ENCODE measurements at regions not wholly inside any gene's neighbourhood (a gene's known extent, or its start where the extent isn't known, plus 50 kb on each side); places are given as distances from the start of the nearest gene placed in this dataset.
"Not testable (repeated sequence)": the region's sequence is repeated elsewhere in the genome, so short reads cannot be mapped to it uniquely, and the experiment has no call there.

- DNase-seq, result no peak
These were observed 107.0 kb upstream of the TMEM132E start for GRCh38 chr17:34472363-34472762.

GRCh38 chr17:34471278-34471677 is 108.1 kb upstream of the TMEM132E start:
- DNase-seq, result not testable (repeated sequence)

- no peak for DNase-seq
These were observed 102.8 kb upstream of the CCL1 start for GRCh38 chr17:34465789-34466188.

- no peak for DNase-seq
These were observed 101.8 kb upstream of the CCL1 start for GRCh38 chr17:34464812-34465211.

DNA sequence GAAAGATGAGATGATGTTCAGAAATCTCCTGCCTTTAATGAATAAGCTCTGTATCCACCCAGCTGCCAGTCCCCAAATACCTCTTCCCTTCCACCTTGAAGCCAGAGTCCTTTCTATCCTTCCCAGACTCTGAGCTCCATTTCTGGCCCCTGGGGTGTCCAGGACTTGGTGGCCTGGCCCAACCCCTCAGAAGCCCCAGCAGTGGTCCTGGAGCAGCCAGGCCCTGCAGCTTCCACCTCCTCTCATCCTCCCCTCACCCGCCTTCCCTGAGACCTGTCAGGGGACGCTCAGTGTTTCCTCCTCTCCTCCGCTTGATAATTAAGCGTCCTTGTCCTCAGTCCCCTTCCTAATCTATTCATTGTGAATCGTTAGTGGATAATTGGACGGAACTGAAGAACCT is 95.2 kb upstream of the CCL1 start:
- no peak for DNase-seq

- no peak for DNase-seq
These were observed 93.1 kb upstream of the CCL1 start for GRCh38 chr17:34456121-34456520.

GRCh38 chr17:34452769-34453168 is 89.7 kb upstream of the CCL1 start:
- no peak for DNase-seq

GRCh38 chr17:34451313-34451712 is 88.3 kb upstream of the CCL1 start:
- no peak for DNase-seq

- DNase-seq, result no peak
These were observed 84.4 kb upstream of the CCL1 start for GRCh38 chr17:34447406-34447805.

GRCh38 chr17:34445101-34445500 is 82.1 kb upstream of the CCL1 start:
- DNase-seq, result no peak

GRCh38 chr17:34443619-34444469 is 80.8 kb upstream of the CCL1 start:
- DNase-seq, result no peak

GRCh38 chr17:34442387-34443111 is 79.5 kb upstream of the CCL1 start:
- DNase-seq, result no peak

DNA sequence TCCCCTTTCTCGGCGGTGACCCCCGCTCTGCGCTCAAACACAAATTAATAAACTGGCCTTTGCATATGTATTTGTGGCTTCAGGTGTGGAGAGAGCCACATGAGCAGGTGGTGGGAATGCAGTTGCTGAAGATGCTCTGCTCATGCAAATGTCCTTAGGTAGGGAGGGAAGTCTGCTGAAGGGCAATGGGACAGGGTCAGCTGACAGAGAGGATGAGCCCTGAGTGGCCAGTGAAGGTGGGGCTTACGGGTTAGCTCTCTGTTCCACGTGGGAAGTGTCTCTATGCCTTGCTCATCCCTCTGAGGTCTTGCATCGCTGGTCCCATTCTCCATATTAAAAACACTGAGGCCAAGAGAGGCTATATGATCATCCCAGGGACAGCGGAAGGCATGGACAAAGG is 74.2 kb upstream of the CCL1 start:
- no peak for DNase-seq

DNA sequence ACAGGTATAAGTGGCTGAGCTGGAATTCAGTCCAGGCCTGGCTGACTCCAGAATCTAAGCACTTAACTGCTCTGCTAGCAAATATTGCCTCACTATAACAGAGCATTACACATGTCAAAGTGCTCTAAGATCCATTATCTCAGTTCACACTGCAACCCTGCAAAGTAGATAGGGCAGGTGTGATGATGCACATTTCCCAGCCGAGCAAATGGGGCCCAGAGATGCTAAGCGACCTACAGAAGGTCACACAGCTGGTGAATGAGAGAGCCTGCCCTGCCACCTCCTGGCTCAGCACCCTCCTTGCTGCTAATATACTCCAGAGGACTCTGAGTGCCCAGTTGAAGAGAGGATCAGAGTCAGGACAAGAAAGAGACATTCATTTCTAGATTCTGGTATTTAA is 73.6 kb upstream of the CCL1 start:
- no peak for DNase-seq

GRCh38 chr17:34435182-34435928 is 72.3 kb upstream of the CCL1 start:
- no peak for DNase-seq

- DNase-seq, result no peak
These were observed 71.0 kb upstream of the CCL1 start for GRCh38 chr17:34434052-34434451.

GRCh38 chr17:34424814-34425491 is 61.9 kb upstream of the CCL1 start:
- DNase-seq, result no peak

DNA sequence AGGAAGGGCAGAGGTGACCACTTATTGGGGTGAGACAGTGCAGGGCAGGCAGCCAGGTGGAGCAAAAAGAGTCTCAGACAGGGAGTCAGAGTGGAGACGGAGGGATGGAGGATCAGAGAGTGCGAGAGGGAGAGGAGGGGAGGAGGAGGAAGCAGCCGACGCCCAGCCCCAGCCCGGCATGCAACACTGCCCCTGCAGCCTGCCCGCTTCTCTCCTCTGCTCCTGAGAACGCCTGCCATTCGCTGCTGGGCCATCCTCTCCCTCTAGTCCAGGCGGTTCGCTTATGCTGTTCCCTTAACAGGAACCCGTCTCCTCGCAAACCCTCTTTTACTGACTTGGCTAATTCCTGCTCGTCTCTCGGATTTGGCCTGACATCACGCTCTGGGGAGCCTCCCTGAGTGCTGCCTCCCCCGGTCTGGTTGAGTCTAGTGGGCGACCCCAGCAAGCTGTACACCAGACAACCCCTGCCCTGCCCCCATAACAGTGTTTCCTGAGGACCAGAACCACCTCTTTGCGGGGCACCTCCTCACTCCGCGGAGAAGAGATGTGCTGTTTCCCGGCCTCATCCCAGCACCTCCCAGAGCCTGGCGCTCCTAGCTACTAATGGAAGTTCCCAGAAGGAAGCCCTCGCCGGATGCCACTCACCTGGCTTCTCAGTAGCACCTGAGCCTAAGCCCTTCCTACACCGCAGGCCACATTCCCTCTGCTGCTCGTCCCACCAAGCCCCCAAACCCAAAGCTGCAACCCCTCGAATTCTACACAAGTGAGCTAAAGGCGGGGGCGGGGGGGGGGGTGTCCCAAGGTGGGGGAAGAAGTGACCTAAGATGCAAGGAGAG is 61.2 kb upstream of the CCL1 start:
- no peak for DNase-seq

- not testable (repeated sequence) for DNase-seq
These were observed 60.3 kb upstream of the CCL1 start for GRCh38 chr17:34423315-34423714.

GRCh38 chr17:34420900-34421299 is 57.9 kb upstream of the CCL1 start:
- no peak for DNase-seq

DNA sequence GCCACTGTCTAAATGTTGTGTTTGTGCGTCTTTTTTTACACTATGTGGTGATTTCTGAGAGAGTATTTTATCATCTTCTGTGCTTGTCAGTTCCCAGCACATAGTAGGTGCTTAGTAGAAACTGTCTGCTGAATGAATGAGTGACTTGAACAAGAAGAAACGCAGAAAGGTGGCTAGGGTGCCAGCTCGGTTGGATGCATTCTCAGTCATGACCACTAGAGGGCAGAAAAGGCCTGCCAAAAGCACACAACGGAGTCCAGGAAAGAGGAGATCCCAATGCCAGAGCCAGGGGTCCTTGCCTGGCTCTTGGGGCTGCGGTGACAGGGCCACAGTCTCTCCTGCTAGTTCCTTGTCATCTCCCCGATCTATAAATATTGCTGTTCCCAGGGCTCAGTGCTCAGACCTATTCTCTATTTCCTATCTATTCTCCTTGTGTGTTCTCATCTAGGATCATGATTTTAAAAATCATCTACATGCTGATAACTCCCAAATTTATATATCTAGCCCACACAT is 57.3 kb upstream of the CCL1 start:
- DNase-seq, result peak; percentile 72

DNA sequence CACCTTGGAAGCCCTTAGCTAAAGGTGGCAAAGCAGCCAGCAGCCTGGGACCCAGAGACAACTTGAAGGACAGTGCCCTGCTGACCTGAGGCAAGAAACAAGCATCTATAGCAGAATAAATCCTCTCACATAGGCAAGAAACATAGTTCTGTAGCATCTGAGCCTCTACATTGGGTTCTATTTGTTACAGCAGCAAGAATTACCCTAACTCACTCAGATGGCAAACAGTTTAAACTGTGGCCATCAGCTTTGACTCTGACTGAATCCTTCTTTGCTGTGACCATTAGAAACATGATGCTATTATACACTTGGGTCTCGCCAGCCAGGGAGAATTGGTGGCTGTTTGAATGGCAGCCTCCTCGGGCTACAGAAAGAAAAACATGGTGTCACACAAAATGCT is 53.1 kb upstream of the CCL1 start:
- no peak for DNase-seq

Measured in CD4-positive, alpha-beta T cell treated with Interleukin-17A for 1 hour (primary cell).